RPMI7951 (cell line): ENCODE measurements at regions not wholly inside any gene's neighbourhood (a gene's known extent, or its start where the extent isn't known, plus 50 kb on each side); places are given as distances from the start of the nearest gene placed in this dataset.

Experiments
- DNase-seq: peaks from one replicate; pipeline ENCODE4 v3.0.0-alpha.2; 2012; ENCODE audit warnings: low read depth

- no peak for DNase-seq
Measured at GRCh38 chr4:4772534-4772933, 86.9 kb upstream of the MSX1 start.

- DNase-seq, result no peak
Measured at GRCh38 chr4:4771160-4771559, 88.3 kb upstream of the MSX1 start.

GRCh38 chr4:4770610-4771009, 88.9 kb upstream of the MSX1 start:
- DNase-seq, result no peak

- DNase-seq, result no peak
Measured at GRCh38 chr4:4766564-4766963, 92.9 kb upstream of the MSX1 start.

GRCh38 chr4:4765811-4766210, 93.7 kb upstream of the MSX1 start:
- DNase-seq, result no peak

GRCh38 chr4:4764558-4764905, 94.9 kb upstream of the MSX1 start:
- DNase-seq, result no peak

GRCh38 chr4:4763822-4764557, 95.5 kb upstream of the MSX1 start:
- peak; percentile 57 for DNase-seq

- DNase-seq, result peak; percentile 93
Measured at GRCh38 chr4:4762909-4763821, 96.3 kb upstream of the MSX1 start.

GRCh38 chr4:4762300-4762699, 97.2 kb upstream of the MSX1 start:
- DNase-seq, result no peak

GRCh38 chr4:4761128-4761982, 98.1 kb upstream of the MSX1 start:
- no peak for DNase-seq

- no peak for DNase-seq
Measured at GRCh38 chr4:4759883-4760282, 99.6 kb upstream of the MSX1 start.

- DNase-seq, result no peak
Measured at GRCh38 chr4:4759232-4759631, 100.2 kb upstream of the MSX1 start.

GRCh38 chr4:4758681-4759080, 100.8 kb upstream of the MSX1 start:
- DNase-seq, result no peak

GRCh38 chr4:4755306-4755705, 104.2 kb upstream of the MSX1 start:
- DNase-seq, result no peak

GRCh38 chr4:4754641-4755040, 104.8 kb upstream of the MSX1 start:
- no peak for DNase-seq

GRCh38 chr4:4753643-4754042, 105.8 kb upstream of the MSX1 start:
- DNase-seq, result no peak

GRCh38 chr4:4752576-4753401, 106.7 kb upstream of the MSX1 start:
- DNase-seq, result peak; percentile 20

GRCh38 chr4:4752025-4752424, 107.4 kb upstream of the MSX1 start:
- DNase-seq, result no peak

GRCh38 chr4:4750187-4750586, 109.3 kb upstream of the MSX1 start:
- no peak for DNase-seq

GRCh38 chr4:4749137-4749536, 110.3 kb upstream of the MSX1 start:
- DNase-seq, result no peak

GRCh38 chr4:4746444-4746843, 113.0 kb upstream of the MSX1 start:
- DNase-seq, result no peak
